ENCODE measurements at regions not wholly inside any gene's neighbourhood (a gene's known extent, or its start where the extent isn't known, plus 50 kb on each side); places are given as distances from the start of the nearest gene placed in this dataset.
A peak's percentile ranks its signal among the peaks of the same experiment; 100 is the strongest.
"Not testable (repeated sequence)": the region's sequence is repeated elsewhere in the genome, so short reads cannot be mapped to it uniquely, and the experiment has no call there.

DNA sequence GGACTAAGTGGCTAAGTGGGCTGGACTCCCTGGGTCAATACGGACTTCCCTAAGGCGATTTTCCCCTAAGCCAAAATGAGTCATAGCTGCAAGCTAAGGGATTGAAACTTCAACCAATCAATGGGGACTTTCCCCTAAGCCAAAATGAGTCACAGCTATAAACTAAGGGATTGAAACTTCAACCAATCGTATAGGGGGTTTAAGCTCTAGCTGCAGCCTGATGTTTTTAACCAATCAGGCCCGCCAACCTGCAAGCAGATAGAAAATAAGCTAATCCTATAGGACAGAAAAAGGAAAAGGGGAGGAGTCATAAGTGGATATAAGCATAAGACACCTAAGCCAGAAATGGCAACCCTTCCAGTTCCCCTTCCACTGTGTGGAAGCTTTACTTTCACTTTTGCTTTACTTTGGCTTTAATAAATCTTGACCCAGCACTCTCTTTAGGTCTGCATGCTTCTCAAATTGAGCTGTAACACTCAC is 655.0 kb upstream of the HS3ST5 start:
- Mint-ChIP-seq H3K9me3 (peaks cover 28% of the 10 kb centered on the region), H3K4me1 (ENCODE audit: low read depth) (peaks cover 1% of the 10 kb centered on the region), H3K4me3 (no peak overlapping the region), H3K36me3 (ENCODE audit: low read depth) (no peaks in the 10 kb centered on the region), H3K27me3 (ENCODE audit: low read depth) (no peaks in the 10 kb centered on the region), H3K27ac (no peak overlapping the region)
- DNase-seq (ENCODE audit: low spot score), result no peak

DNA sequence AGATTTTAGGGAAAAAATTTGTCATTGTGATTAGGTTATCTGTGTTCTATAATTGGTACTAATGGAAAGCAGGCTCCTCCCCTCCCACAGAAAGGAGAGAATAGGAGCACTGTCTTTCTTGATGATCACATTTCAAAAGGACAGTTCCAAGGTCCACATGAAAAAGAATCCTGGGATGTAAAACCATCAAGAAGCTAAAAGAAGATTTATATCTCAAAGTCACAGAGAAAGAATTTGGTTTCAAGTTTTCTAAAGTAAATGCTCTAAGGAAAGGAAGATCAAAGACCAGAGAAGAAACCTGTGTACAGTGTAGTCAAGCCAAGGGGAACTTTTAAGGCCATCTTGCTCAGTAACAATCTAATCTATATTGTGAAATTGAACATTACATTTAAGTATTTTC is 652.7 kb upstream of the HS3ST5 start:
- Mint-ChIP-seq H3K9me3 (peaks cover 11% of the 10 kb centered on the region), H3K36me3 (ENCODE audit: low read depth) (no peaks in the 10 kb centered on the region), H3K27me3 (ENCODE audit: low read depth) (no peaks in the 10 kb centered on the region), H3K27ac (no peak overlapping the region), H3K4me1 (ENCODE audit: low read depth) (no peaks in the 10 kb centered on the region), H3K4me3 (no peak overlapping the region)
- no peak for DNase-seq (ENCODE audit: low spot score)

DNA sequence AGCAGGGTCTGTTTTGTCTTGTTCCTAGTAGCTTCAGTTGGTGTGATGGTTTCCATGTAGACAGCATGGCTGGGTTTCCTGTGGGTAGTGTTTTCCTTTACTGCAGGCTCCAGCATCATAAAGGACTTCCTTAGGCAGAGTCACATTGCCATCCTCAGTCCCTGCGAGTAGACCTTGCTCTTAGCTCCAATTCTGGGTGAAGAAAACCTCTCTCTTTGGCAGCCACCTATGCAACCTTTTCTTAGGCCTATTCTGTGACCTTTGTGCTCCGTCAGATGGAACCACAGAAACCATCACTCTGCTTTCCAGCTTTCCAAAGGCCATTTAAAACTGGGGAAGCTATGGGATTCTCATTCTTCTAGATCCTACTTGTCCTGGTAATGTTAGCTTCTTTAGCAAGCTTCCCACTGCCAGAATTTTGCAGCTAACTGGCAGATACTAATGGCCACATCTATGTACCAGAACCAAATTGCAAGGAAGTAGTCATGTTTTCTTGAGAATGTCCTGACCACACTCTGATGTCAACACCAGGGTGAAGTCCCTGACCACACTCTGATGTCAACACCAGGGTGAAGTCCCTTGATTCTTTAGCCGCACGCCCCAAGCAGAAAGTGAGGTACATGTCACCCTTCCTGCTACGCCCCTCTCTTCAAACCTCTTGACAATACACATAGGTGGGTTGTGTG is 646.6 kb upstream of the HS3ST5 start:
- Mint-ChIP-seq H3K36me3 (ENCODE audit: low read depth) (peaks cover 7% of the 10 kb centered on the region), H3K27me3 (ENCODE audit: low read depth) (no peaks in the 10 kb centered on the region), H3K27ac (peak overlapping the region; percentile 94), H3K4me1 (ENCODE audit: low read depth) (peaks cover 16% of the 10 kb centered on the region), H3K9me3 (peaks cover 22% of the 10 kb centered on the region), H3K4me3 (peak overlapping the region; percentile 49)
- DNase-seq (ENCODE audit: low spot score), result peak; percentile 79

DNA sequence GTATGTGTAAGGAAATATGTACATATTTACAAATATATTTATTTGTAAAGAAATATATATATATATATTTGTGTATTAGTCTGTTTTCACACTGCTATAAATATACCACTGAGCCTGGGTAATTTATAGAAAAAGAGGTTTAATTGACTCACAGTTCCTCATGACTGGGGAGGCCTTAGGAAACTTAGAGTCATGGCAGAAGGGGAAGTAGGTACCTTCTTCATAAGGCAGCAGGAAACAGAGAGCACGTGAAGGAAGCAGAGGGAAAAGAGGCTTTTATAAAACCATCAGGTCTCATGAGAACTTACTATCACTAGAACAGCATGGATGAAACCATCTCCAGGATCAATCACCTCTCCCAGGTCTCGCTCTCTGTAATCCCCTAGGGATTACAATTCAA is 644.5 kb upstream of the HS3ST5 start:
- peaks cover 16% of the 10 kb centered on the region for H3K4me1 Mint-ChIP-seq (ENCODE audit: low read depth)
- H3K27ac Mint-ChIP-seq, result no peak overlapping the region
- H3K27me3 Mint-ChIP-seq (ENCODE audit: low read depth), result no peaks in the 10 kb centered on the region

DNA sequence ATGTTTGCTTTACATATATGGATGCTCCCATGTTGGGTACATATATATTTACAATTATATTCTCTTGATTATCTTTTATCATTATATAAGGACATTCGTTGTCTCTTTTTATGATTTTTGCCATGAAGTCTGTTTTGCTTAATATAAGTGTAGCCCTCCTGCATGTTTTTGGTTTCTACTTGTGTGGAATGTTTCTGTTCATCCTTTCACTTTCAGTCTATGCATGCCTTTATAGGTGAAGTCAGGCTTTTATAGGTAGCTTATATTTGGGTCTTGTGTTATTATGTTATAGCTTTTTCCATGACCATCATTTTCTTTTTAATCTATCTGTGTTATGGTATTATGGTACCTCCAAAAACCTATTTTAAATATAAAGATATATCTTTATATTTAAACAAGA is 612.5 kb upstream of the HS3ST5 start:
- Mint-ChIP-seq H3K4me1 (ENCODE audit: low read depth) (no peaks in the 10 kb centered on the region), H3K36me3 (ENCODE audit: low read depth) (no peaks in the 10 kb centered on the region), H3K27ac (no peak overlapping the region), H3K4me3 (no peak overlapping the region), H3K27me3 (ENCODE audit: low read depth) (no peaks in the 10 kb centered on the region), H3K9me3 (peaks cover 6% of the 10 kb centered on the region)
- DNase-seq (ENCODE audit: low spot score), result no peak

More for the DNA sequence above, 644.5 kb upstream of the HS3ST5 start:
- peaks cover 7% of the 10 kb centered on the region for H3K36me3 Mint-ChIP-seq (ENCODE audit: low read depth)
- no peak overlapping the region for H3K4me3 Mint-ChIP-seq
- peaks cover 26% of the 10 kb centered on the region for H3K9me3 Mint-ChIP-seq
- DNase-seq (ENCODE audit: low spot score), result no peak

DNA sequence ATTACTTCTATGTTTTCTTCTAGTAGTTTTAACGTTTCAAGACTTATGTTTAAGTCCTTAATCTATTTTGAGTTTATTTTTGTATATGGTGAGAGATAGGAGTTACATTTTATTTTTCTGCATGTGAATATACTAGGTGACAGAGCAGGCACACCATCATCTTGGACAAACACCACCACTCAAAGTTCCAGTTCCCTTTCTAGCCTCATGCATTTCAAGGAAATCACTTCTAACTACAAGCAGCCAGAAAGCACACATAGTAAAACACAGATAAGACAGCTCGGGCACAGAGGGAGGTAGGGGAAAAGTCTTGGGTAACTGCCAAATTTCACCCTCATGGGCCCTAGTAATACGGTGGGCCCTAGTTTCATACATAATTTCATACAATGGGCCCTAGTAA is 609.4 kb upstream of the HS3ST5 start:
- no peaks in the 10 kb centered on the region for H3K27me3 Mint-ChIP-seq (ENCODE audit: low read depth)
- H3K9me3 Mint-ChIP-seq, result no peaks in the 10 kb centered on the region
- no peak for DNase-seq (ENCODE audit: low spot score)
- H3K36me3 Mint-ChIP-seq (ENCODE audit: low read depth), result no peaks in the 10 kb centered on the region
- no peak overlapping the region for H3K4me3 Mint-ChIP-seq
- H3K4me1 Mint-ChIP-seq (ENCODE audit: low read depth), result no peaks in the 10 kb centered on the region
- no peak overlapping the region for H3K27ac Mint-ChIP-seq

DNA sequence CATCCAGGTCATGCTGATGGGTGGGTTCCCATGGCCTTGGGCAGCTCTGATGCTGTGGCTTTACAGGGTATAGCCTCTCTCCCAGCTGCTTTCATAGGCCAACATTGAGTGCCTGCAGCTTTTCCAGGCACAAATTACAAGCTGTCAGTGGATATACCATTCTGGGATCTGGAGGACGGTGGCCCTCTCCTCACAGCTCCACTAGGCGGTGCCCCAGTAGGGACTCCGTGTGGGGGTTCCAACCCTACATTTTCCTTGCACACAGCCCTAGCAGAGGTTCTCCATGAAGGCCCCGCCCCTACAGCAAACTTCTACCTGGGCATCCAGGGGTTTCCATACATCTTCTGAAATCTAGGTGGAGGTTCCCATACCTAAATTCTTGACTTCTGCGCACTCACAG is 602.6 kb upstream of the HS3ST5 start:
- peaks cover 14% of the 10 kb centered on the region for H3K9me3 Mint-ChIP-seq
- H3K27me3 Mint-ChIP-seq (ENCODE audit: low read depth), result no peaks in the 10 kb centered on the region
- no peaks in the 10 kb centered on the region for H3K36me3 Mint-ChIP-seq (ENCODE audit: low read depth)
- DNase-seq (ENCODE audit: low spot score), result no peak
- H3K4me1 Mint-ChIP-seq (ENCODE audit: low read depth), result no peaks in the 10 kb centered on the region
- no peak overlapping the region for H3K4me3 Mint-ChIP-seq
- H3K27ac Mint-ChIP-seq, result no peak overlapping the region

DNA sequence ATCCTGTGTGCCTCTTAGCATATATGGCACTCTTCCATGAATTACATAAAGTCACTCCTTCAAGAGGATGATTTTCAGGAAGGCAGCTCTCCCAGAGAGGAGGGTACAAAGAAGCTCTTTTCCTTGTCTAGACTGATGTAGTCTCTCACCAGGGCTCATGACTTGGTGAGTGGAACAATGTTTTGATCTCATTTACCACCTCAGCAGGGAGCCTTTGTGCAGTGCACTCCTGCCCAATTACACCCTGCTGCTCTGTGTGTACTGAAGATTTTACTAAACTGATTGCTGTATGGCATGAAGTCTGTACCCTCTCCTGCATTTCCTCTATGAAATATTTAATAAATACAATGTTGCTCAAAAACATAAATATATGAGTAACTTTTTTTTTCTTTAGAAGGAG is 598.3 kb upstream of the HS3ST5 start:
- Mint-ChIP-seq H3K27me3 (ENCODE audit: low read depth) (no peaks in the 10 kb centered on the region), H3K27ac (no peak overlapping the region), H3K36me3 (ENCODE audit: low read depth) (no peaks in the 10 kb centered on the region), H3K9me3 (peaks cover 13% of the 10 kb centered on the region), H3K4me1 (ENCODE audit: low read depth) (no peaks in the 10 kb centered on the region), H3K4me3 (no peak overlapping the region)
- no peak for DNase-seq (ENCODE audit: low spot score)

DNA sequence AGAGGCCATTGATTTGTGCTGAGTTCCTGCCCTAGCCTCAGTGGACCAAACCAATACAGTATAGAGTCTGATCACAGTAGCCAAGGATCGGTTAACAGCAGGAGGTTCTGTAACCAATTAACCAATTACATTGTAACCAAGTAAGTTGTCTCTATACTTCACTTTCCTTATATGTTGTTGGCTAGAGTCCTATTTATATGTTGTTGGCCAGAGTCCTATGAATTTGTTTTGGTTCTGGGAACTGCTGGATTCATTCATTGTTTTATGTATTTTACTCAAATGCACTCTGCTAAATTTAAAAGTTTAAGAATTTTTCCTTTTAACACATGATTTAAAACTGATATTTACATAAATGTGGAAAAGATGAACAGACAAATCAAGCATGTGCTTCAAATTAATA is 597.4 kb upstream of the HS3ST5 start:
- H3K27ac Mint-ChIP-seq, result no peak overlapping the region
- H3K4me3 Mint-ChIP-seq, result no peak overlapping the region
- H3K9me3 Mint-ChIP-seq, result peaks cover 13% of the 10 kb centered on the region
- no peaks in the 10 kb centered on the region for H3K4me1 Mint-ChIP-seq (ENCODE audit: low read depth)
- DNase-seq (ENCODE audit: low spot score), result no peak
- no peaks in the 10 kb centered on the region for H3K36me3 Mint-ChIP-seq (ENCODE audit: low read depth)
- no peaks in the 10 kb centered on the region for H3K27me3 Mint-ChIP-seq (ENCODE audit: low read depth)

DNA sequence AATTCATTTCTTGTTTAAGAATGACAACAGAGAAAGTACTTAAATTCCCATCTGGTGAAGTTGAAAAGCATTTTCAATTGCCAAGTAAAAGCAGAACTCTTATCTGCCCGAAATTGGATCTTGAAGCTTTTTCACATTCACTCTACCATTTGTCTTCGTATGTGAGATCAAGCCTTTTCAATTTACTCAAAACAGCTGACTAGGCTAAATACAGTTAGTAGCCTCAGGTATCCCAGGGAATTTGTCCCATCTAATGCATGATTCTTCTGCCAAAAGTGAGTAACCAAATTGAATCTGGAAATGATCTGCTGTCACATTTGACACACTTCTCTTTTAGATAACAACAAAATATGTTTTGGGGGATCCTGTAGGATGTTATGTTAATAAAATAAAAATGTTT is 596.8 kb upstream of the HS3ST5 start:
- H3K27ac Mint-ChIP-seq, result no peak overlapping the region
- H3K36me3 Mint-ChIP-seq (ENCODE audit: low read depth), result no peaks in the 10 kb centered on the region
- H3K9me3 Mint-ChIP-seq, result peaks cover 9% of the 10 kb centered on the region
- H3K27me3 Mint-ChIP-seq (ENCODE audit: low read depth), result no peaks in the 10 kb centered on the region
- DNase-seq (ENCODE audit: low spot score), result no peak
- no peak overlapping the region for H3K4me3 Mint-ChIP-seq
- no peaks in the 10 kb centered on the region for H3K4me1 Mint-ChIP-seq (ENCODE audit: low read depth)

DNA sequence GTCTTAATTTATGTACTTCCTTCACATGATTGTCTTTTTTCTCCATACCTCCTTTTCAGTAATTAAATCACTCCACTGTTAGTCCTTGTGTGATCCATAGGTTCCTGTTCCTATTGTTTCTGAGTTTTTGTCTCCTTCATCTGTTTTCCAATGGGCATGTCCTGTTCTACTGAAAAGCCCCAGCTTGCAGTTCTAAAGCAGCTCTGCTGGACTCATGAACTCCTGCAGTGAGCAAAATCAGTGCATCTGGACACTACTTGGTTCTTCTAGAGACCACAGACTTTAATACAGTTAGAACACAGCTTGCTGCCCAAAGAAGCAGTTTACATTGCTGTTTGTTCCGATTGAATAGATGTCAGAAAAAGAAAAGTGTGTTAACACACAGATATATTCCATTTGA is 593.3 kb upstream of the HS3ST5 start:
- H3K4me1 Mint-ChIP-seq (ENCODE audit: low read depth), result no peaks in the 10 kb centered on the region
- no peaks in the 10 kb centered on the region for H3K27me3 Mint-ChIP-seq (ENCODE audit: low read depth)
- H3K27ac Mint-ChIP-seq, result no peak overlapping the region
- no peaks in the 10 kb centered on the region for H3K36me3 Mint-ChIP-seq (ENCODE audit: low read depth)
- DNase-seq (ENCODE audit: low spot score), result no peak
- H3K9me3 Mint-ChIP-seq, result peaks cover 21% of the 10 kb centered on the region
- no peak overlapping the region for H3K4me3 Mint-ChIP-seq

DNA sequence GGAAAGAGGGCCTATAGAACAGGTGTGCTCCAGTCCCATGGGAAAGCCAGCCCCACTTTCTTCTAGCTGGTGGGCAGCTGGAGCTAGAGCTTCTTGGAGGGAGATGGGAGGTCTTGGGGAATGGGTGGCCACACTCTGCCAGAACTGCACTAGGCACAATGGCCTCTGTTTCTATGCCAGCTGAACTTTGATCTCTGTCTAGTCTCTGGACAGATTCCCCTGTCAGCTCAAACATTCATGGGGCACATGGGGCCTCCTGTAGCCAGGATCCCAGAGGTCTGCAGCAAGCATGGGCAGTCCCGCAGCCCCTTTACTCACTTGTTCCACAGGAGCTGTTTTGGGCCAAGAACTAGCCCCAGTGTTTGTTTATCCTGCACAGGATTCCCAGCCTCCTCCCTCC is 591.3 kb upstream of the HS3ST5 start:
- Mint-ChIP-seq H3K27me3 (ENCODE audit: low read depth) (no peaks in the 10 kb centered on the region), H3K4me3 (no peak overlapping the region), H3K4me1 (ENCODE audit: low read depth) (no peaks in the 10 kb centered on the region), H3K27ac (no peak overlapping the region), H3K36me3 (ENCODE audit: low read depth) (no peaks in the 10 kb centered on the region), H3K9me3 (peaks cover 23% of the 10 kb centered on the region)
- no peak for DNase-seq (ENCODE audit: low spot score)

DNA sequence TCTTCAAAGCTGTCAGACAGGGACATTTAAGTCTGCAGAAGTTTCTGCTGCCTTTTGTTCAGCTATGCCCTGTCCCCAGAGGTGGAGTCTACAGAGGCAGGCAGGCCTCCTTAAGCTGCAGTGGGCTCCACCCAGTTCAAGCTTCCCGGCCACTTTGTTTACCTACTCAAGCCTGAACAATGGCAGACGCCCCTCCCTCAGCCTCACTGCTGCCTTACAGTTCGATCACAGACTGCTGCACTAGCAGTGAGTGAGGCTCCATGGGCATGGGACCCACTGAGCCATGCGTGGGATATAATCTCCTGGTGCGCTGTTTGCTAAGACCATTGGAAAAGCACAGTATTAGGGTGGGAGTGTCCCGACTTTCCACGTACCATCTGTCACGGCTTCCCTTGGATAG is 585.9 kb upstream of the HS3ST5 start:
- DNase-seq (ENCODE audit: low spot score); H3K4me1 Mint-ChIP-seq (ENCODE audit: low read depth); H3K27ac Mint-ChIP-seq; H3K4me3 Mint-ChIP-seq; H3K36me3 Mint-ChIP-seq (ENCODE audit: low read depth); H3K27me3 Mint-ChIP-seq (ENCODE audit: low read depth): not testable (repeated sequence)
- H3K9me3 Mint-ChIP-seq, result peaks cover 31% of the 10 kb centered on the region

DNA sequence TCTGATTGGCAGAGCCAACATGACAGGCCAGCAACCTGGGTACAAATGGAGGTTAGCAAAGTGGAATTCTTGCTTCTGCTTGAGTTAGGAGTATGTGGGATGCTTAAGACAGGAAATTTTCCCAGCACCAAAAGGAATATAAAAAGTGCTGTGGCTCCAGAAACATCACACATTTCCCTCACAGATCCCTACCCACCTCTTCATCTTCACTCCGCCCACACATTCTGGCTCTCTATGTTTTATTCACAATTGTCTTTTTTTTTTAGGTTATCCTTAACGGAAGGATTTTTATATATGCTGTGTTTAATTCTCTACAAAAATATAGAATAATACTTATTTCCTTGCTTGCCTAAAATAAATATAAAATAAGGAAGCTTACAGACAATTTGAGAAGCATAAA is 563.3 kb upstream of the HS3ST5 start:
- no peaks in the 10 kb centered on the region for H3K4me1 Mint-ChIP-seq (ENCODE audit: low read depth)
- no peak overlapping the region for H3K27ac Mint-ChIP-seq
- H3K27me3 Mint-ChIP-seq (ENCODE audit: low read depth), result no peaks in the 10 kb centered on the region
- peaks cover 32% of the 10 kb centered on the region for H3K9me3 Mint-ChIP-seq
- no peak for DNase-seq (ENCODE audit: low spot score)
- H3K4me3 Mint-ChIP-seq, result no peak overlapping the region
- H3K36me3 Mint-ChIP-seq (ENCODE audit: low read depth), result no peaks in the 10 kb centered on the region

DNA sequence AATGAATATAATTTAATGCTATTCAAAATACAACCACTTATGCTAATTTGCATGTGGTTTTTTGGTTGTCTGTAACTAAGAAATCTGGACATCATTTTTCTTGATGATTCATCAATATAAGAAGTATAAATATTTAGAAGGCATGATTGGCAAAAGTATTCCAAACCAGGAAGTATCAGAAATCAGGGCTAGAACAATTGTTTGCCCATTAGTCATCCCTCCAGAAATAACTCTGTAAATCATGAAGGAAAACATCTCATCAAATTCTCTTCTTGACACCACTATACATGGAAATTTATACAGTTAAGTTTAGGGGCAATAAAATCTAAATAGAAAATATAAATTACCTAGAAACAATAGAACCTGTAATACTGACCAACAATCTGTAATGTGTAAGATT is 554.7 kb upstream of the HS3ST5 start:
- Mint-ChIP-seq H3K27ac (no peak overlapping the region), H3K4me3 (no peak overlapping the region), H3K27me3 (ENCODE audit: low read depth) (no peaks in the 10 kb centered on the region), H3K4me1 (ENCODE audit: low read depth) (no peaks in the 10 kb centered on the region), H3K9me3 (peaks cover 26% of the 10 kb centered on the region), H3K36me3 (ENCODE audit: low read depth) (no peaks in the 10 kb centered on the region)
- DNase-seq (ENCODE audit: low spot score), result no peak

All from T-helper 2 cell treated with Interferon-gamma antibody and Interleukin-4, amounts not matched to agents 5 μg/mL and 100 μg/mL, for 36 hours (primary cell).